MCF 10A (cell line): ENCODE measurements at regions not wholly inside any gene's neighbourhood (a gene's known extent, or its start where the extent isn't known, plus 50 kb on each side); places are given as distances from the start of the nearest gene placed in this dataset.

Experiments used
- BruUV-seq: library from RNA; stranded (reverse); fragments of 400-500 nt; replicated peaks from 2 replicates; lab custom pipeline; 2021; lab: Mats Ljungman, UMichigan
- CTCF ChIA-PET: fragments of 300-600 bp; sonication (Branson Sonifier 250); formaldehyde crosslinking; extraction: SDS; loops from one replicate; lab custom pipeline; 2021; ENCODE audit warnings: antibody characterized with exemption, inconsistent platforms; lab: Yijun Ruan, JAX
- POLR2A ChIA-PET: fragments of 300-600, 350-650 bp; sonication (Branson Sonifier 250); formaldehyde crosslinking; extraction: SDS; loops from one replicate; lab custom pipeline; 2020; ENCODE audit warnings: antibody characterized with exemption, inconsistent platforms; lab: Yijun Ruan, JAX
- DNase-seq: peaks from one replicate; pipeline ENCODE4 v3.0.0-alpha.2; 2018; ENCODE audit not compliant: unreplicated experiment
- H3K27ac Mint-ChIP-seq: one replicate; pipeline ENCODE4 v1.8.0; 2022; ENCODE audit warnings: mild to moderate bottlenecking, low read depth, mixed read lengths; ENCODE audit not compliant: unreplicated experiment
- H3K27me3 Mint-ChIP-seq: one replicate; pipeline ENCODE4 v1.8.0; 2022; ENCODE audit warnings: mixed read lengths; ENCODE audit not compliant: insufficient read depth, unreplicated experiment
- H3K36me3 Mint-ChIP-seq: one replicate; pipeline ENCODE4 v1.8.0; 2022; ENCODE audit warnings: mild to moderate bottlenecking, moderate library complexity, mixed read lengths; ENCODE audit not compliant: insufficient read depth, unreplicated experiment
- H3K4me1 Mint-ChIP-seq: one replicate; pipeline ENCODE4 v1.8.0; 2022; ENCODE audit warnings: mixed read lengths; ENCODE audit not compliant: insufficient read depth, unreplicated experiment
- H3K4me3 Mint-ChIP-seq: one replicate; pipeline ENCODE4 v1.8.0; 2022; ENCODE audit warnings: mild to moderate bottlenecking, moderate library complexity, mixed read lengths; ENCODE audit not compliant: unreplicated experiment
- H3K9me3 Mint-ChIP-seq: one replicate; pipeline ENCODE4 v1.8.0; 2022; ENCODE audit warnings: mixed read lengths; ENCODE audit not compliant: unreplicated experiment
- CTCF ChIP-seq: fragments of 200-600 bp; IDR thresholded peaks from one replicate; pipeline ENCODE4 v1.8.0; 2022; ENCODE audit warnings: antibody characterized with exemption, mild to moderate bottlenecking; ENCODE audit not compliant: unreplicated experiment
- intact Hi-C: fragments of 100-400 bp; cut with micrococcal nuclease; formaldehyde crosslinking; loops from 2 replicates; pipeline ENCODE4 v1.14.1; 2022

- POLR2A ChIA-PET: no interaction called here
- Mint-ChIP-seq H3K4me3 (no peak overlapping the region), H3K4me1 (no peaks in the 10 kb centered on the region), H3K9me3 (peaks cover 8% of the 10 kb centered on the region), H3K27ac (no peak overlapping the region), H3K27me3 (no peaks in the 10 kb centered on the region), H3K36me3 (no peaks in the 10 kb centered on the region)
- BruUV-seq: no TSS peak
- CTCF ChIA-PET: interaction anchor here (0.5 kb wide), 1 partner anchor 310 kb away, joined by 3 read pairs; no protein-coding TSS in a partner anchor
- intact Hi-C loops: no loop called here
- TF ChIP-seq CTCF: no peak
- DNase-seq: peak; percentile 36
These were observed 1030.6 kb downstream of the VRK1 start for GRCh38 chr14:97827746-97828145.

GRCh38 chr14:97832776-97833175 is 1035.6 kb downstream of the VRK1 start:
- ChIA-PET CTCF (no interaction called here), POLR2A (interaction anchor here (0.6 to 0.7 kb wide), 2 partner anchors 10 to 43 kb away, joined by 4 to 5 read pairs; no protein-coding TSS in a partner anchor)
- no peak overlapping the region for H3K4me3 Mint-ChIP-seq
- H3K27ac Mint-ChIP-seq: no peak overlapping the region
- no peak for DNase-seq
- intact Hi-C loops: no loop called here
- no TSS peak for BruUV-seq
- H3K9me3 Mint-ChIP-seq: no peaks in the 10 kb centered on the region
- H3K27me3 Mint-ChIP-seq: no peaks in the 10 kb centered on the region
- no peaks in the 10 kb centered on the region for H3K4me1 Mint-ChIP-seq
- H3K36me3 Mint-ChIP-seq: no peaks in the 10 kb centered on the region
- TF ChIP-seq CTCF: no peak

GRCh38 chr14:97838986-97839385 is 1041.8 kb downstream of the VRK1 start:
- Mint-ChIP-seq H3K4me3 (no peak overlapping the region), H3K27ac (no peak overlapping the region), H3K9me3 (no peaks in the 10 kb centered on the region), H3K27me3 (no peaks in the 10 kb centered on the region), H3K36me3 (no peaks in the 10 kb centered on the region), H3K4me1 (no peaks in the 10 kb centered on the region)
- no TSS peak for BruUV-seq
- ChIA-PET POLR2A (no interaction called here), CTCF (no interaction called here)
- intact Hi-C loops: no loop called here
- no peak for DNase-seq
- no peak for TF ChIP-seq CTCF

GRCh38 chr14:97840159-97840558 is 1043.0 kb downstream of the VRK1 start:
- no peaks in the 10 kb centered on the region for H3K36me3 Mint-ChIP-seq
- H3K9me3 Mint-ChIP-seq: no peaks in the 10 kb centered on the region
- CTCF ChIA-PET: interaction anchor here (0.6 kb wide), 1 partner anchor 119 kb away, joined by 3 read pairs; no protein-coding TSS in a partner anchor
- BruUV-seq: no TSS peak
- DNase-seq: no peak
- H3K4me1 Mint-ChIP-seq: no peaks in the 10 kb centered on the region
- H3K4me3 Mint-ChIP-seq: no peak overlapping the region
- POLR2A ChIA-PET: no interaction called here
- intact Hi-C loops: no loop called here
- H3K27ac Mint-ChIP-seq: no peak overlapping the region
- no peak for TF ChIP-seq CTCF
- no peaks in the 10 kb centered on the region for H3K27me3 Mint-ChIP-seq
